ENCODE measurements at regions not wholly inside any gene's neighbourhood (a gene's known extent, or its start where the extent isn't known, plus 50 kb on each side); places are given as distances from the start of the nearest gene placed in this dataset.

DNA sequence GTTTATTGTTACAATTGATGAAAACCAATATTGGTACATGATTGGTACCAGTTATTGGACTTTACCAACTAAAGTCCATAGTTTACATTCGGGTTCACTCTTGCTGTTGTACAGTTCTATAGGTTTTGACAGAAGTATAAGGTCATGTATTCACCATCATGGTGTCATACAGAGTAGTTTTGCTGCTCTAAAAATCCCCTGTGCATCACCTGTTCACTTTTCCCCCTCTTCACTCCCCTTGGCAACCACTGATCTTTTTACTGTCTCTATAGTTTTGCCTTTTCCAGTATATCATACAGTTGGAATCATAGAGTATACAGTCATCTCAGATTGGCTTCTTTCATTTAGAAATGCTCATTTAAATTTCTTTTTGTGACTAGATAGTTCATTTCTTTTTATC lies 51.2 kb upstream of the MED4 start:
- TF ChIP-seq, protein P1, sequence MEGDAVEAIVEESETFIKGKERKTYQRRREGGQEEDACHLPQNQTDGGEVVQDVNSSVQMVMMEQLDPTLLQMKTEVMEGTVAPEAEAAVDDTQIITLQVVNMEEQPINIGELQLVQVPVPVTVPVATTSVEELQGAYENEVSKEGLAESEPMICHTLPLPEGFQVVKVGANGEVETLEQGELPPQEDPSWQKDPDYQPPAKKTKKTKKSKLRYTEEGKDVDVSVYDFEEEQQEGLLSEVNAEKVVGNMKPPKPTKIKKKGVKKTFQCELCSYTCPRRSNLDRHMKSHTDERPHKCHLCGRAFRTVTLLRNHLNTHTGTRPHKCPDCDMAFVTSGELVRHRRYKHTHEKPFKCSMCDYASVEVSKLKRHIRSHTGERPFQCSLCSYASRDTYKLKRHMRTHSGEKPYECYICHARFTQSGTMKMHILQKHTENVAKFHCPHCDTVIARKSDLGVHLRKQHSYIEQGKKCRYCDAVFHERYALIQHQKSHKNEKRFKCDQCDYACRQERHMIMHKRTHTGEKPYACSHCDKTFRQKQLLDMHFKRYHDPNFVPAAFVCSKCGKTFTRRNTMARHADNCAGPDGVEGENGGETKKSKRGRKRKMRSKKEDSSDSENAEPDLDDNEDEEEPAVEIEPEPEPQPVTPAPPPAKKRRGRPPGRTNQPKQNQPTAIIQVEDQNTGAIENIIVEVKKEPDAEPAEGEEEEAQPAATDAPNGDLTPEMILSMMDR (IDR thresholded peaks at IDR 0.05; ENCODE audit: low read length): no peak
- no peak for TF ChIP-seq EZH2 (IDR thresholded peaks at IDR 0.05; ENCODE audit: borderline replicate concordance, low read length)
